ENCODE measurements at regions not wholly inside any gene's neighbourhood (a gene's known extent, or its start where the extent isn't known, plus 50 kb on each side); places are given as distances from the start of the nearest gene placed in this dataset.

DNA sequence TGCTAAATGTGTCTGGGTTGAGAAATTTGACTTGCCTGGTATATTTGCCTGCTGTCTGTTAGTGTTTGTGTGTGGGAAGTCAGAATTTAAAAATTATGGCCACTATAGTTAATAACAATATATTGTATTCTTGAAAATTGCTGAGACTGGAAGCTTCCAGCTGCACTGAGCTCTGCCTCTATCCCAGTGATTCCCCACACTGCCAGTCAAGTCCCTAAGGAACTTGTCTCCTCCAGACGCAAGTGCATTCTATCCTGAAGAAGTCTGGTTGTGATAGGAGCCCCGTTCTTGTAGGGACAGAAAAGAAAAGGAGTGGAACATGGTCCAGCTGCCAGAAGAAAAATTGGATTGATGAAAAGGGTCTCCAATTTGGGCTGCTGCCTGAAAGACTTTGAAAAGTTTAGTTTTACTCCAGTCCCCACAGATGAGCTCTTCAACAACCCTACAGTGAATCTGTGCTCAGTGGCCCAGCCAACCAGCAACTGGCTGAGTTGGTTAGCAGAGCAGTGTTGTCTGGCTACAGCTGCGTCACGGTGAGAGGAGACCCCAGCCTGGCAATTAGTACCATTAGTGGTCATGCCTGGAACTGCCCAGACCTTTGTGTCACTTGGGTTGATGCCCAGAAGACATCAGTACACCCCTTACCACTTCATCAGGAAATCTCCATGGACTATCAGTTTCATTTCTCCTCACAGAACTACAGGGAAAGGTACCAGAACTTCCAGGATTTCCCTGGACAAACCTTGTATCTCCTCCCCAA is 183.1 kb upstream of the MCHR2 start:
- DNase-seq, result no peak

GRCh38 chr6:100176311-100176950 is 182.4 kb upstream of the MCHR2 start:
- DNase-seq, result peak in 1 of 5 experiments; percentile 83

DNA sequence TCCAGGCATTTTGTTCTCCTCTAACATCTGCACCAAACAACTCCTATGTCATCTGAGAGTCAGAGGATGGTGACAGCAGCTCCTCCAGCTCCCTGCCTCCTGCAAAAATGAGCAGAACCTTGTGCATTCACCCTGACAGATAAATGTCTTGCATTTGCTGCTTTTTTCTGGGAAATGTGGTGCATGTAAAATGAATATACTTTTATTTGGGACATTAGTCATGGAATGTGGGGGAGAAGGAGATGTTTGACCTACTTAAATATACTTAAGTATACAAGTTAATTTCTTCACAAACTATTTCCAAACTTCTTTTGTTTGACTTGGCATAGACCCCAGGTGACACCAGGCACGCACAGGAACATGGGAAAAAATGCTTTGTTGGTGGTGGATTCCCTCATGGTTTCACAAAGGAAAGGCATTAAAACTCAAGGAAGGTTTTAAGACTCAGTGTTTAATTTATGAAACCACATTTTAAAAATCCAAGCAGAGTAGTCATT is 181.8 kb upstream of the MCHR2 start:
- no peak for DNase-seq

GRCh38 chr6:100173211-100173610 is 179.2 kb upstream of the MCHR2 start:
- DNase-seq, result no peak

DNA sequence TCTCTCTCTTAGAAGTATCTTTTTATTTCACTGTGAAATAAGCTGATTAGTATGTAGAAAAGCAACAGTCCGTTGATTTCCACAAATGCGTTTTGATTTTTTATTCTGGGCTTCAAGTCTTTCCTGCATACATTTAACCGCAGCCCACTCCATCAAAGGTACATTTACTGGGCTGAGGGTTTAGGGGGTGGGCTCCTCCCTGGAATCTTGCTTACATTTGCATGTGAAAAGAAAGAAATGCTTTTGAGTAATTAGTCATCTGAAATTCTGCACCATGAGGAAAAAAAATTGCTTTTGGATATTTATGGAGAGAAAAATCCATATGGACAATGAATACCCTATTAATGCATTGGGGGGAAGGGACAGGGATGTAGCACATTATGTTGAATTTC is 178.3 kb upstream of the MCHR2 start:
- no peak for DNase-seq

DNA sequence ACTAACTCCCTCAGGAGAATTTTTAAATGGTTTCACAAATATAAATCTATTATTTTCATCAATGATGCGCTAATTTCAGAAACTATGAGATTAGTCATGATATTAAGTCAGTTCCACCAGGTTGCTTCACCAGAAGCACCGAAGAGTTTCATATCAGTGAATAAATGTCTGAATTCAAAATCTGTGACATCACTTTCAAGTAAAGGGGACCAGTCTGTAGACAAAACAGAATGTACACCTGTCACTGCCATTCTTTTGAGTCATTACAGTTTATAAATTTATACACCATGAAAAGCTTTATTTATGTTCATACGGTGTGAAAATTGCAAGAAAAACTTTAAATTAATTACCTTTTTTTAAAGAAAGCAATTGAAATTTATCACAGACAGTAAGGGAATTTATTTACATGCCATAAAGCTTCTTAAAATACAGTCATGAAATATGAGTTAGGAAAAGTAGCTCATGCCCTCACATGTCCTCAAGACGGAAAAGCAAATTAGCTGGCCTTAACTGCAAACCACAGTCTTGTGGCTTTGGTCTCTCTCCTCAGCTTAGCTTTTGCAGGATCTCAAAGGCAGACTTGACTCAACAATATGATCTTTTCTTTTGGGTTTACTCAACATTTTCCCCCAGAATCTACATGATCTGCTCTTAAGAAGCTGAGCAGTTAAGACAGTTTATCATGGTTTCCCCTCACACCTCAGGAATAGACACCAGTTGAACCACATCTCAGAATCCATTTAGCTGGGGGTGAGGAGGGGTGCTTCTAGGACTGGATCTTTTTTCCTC is 177.7 kb upstream of the MCHR2 start:
- DNase-seq, result peak in 1 of 5 experiments; percentile 97

- DNase-seq, result no peak
Measured at GRCh38 chr6:100168148-100168547, 174.1 kb upstream of the MCHR2 start.

- DNase-seq, result no peak
Measured at GRCh38 chr6:100167585-100167984, 173.6 kb upstream of the MCHR2 start.

- no peak for DNase-seq
Measured at GRCh38 chr6:100166956-100167355, 172.9 kb upstream of the MCHR2 start.

- no peak for DNase-seq
Measured at GRCh38 chr6:100165442-100165841, 171.4 kb upstream of the MCHR2 start.

GRCh38 chr6:100163035-100163434 is 169.0 kb upstream of the MCHR2 start:
- DNase-seq, result no peak

DNA sequence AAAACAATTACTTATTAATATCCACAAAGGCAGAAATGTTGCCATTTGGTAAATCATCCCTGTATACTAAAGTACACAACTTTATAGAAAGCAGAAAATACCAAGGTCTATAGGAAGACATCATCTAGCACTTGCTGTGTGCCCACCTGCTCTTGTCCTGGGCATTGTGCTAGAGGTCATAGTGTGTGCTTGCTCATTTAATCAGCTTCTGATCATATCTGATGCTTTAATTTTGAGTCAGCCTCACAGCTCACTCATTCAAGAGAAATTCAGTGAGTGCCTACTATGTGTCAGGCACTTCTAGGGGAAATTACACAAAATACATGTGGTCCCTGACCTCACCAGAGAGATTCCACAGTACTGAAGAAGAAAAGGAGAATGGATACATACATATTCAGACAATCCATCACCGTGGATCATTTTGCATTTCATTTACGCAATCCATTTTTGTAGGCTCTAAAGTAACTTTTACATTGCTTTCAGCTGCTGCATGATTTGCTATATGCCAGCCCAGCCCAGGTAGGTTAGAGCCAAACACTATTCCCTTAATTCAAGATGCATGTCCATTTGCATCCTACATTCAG is 167.9 kb upstream of the MCHR2 start:
- DNase-seq, result peak in 1 of 5 experiments; percentile 75

GRCh38 chr6:100160930-100161329 is 166.9 kb upstream of the MCHR2 start:
- DNase-seq, result no peak

- no peak for DNase-seq
Measured at GRCh38 chr6:100155141-100155540, 161.1 kb upstream of the MCHR2 start.

DNA sequence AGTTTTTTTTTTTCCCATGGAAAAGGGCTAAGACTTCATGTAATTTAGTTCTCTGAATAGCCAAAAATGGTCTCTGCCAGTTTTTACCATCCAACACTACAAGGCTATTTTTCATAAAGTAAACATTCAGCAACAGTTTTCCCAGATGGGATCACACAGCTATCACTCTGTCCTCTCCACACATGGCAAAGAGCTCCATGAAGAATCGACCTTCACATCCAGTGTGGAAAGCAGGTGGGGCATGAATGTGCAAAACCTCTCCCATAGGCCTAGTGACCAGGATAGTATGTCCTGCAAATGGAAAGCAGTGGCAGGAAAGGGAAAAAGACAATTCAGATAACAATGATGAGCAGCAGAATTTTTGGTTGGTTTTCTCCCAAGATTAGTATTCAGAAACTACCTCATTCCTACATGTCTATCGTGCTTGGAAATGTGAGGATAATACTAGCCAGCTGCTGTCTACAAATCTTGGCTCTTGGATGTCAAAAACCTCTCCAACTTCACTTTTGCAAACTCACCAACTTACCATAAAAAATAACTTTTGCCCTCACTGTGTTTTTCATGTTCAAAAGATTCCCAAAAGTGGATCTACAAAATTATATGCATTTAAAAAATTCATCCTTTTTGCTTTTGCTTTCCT is 159.7 kb upstream of the MCHR2 start:
- no peak for DNase-seq

DNA sequence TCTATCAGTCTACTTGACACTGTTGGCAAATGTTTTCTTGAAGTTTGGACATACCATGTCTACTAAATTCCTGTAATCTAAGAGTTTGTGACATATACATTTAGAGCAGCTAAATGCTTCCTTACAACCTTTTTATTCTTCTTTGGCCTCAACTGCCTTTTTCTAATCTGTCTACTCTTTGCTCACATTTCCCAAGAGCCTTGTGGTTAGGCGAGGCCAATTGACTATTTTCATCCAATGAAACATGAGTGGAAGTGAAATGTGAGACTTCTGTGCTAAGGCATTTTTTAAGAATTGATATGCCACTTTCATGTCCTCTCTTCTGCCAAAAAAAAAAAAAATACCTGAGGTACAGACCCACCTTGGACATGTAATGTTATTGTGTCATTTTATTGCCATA is 158.2 kb upstream of the MCHR2 start:
- DNase-seq, result no peak

DNA sequence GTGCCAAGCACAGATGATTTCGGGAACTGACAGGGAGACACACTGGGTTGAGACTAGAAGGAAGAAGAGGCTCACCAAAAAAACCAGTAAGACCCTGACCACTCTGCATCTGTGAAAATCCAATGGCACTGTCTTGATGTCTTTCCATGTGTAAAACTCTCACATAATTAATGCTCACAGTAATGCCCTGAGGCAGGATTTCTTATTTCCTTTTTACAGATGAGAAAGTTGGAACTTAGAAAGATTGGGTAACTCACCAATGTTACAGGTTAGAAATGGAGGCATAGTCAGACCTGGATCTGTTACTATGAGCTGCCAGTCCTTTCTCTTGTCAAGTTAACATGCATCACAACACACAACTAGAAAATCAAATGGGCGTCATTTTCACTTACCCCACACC is 151.0 kb upstream of the MCHR2 start:
- DNase-seq, result no peak

DNA sequence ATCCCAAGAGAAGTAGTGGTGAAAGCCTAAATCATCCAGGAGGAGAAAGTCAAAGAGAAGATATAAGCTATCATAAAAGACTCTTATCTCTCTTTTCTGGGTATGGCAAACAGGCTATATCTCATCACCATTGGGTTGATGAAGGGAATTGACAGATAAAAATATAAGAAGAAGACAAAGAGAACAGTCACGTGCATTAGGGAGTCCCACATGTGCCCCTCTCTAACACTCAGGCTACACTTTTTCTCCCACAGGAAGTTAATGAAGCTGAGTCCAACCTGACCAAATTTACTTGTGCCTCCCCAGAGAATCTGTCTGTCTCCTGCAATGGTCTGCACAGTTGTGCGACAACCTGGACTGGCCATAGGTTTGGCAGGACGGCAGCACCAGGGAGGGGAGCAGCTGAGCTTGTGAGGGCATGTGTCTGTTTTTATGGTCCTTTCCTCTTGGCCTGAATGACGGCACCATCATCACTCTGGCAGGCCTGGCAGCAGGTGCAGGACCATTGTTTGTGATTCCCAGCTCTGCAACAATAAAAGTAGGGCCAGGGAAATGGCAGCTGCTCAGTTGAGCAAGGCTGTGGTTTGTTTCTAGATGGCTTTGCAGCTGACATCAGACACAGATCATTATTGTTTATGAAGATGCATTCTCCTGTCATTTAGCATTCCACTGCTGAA is 144.5 kb upstream of the MCHR2 start:
- DNase-seq, result no peak

DNA sequence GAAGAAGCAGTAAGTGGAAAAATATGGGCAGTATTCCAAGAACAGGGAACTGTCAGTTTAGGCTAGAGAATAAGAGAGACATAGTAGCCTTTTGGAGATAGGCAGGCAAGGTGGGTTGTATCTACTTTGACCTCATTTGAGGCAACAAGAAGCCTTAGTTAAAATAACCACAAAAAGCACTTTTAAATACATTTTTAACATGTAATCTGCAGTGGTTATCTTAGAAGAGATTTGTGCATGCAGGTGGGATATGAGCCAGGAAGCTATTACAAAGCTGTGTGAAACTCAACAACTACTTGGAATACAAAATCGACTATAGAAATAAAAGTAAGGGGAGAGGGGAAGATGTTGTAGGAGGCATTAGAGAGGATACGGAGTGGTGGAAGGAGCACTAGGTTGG is 143.7 kb upstream of the MCHR2 start:
- DNase-seq, result peak in 1 of 5 experiments; percentile 34

DNA sequence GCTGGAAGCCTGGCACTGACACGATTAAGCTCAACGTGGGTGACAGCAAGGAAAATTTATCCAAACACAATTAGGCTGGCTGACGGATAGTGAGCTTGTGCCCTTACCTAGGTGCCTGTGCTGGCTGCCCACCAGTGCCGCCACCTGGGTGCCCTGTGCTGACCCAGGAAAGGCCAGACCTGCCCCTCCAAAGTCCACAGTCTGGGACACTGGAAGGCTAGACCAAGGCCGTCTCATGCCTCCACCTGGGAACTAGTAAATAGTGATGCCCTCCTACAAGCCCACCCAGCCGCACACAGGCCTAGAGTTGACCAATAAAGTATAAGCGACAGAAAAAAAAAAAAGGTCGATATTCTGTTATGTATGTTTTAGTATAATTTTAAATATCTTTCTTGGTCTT is 142.6 kb upstream of the MCHR2 start:
- DNase-seq, result no peak

GRCh38 chr6:100135977-100136376 is 142.0 kb upstream of the MCHR2 start:
- no peak for DNase-seq

DNA sequence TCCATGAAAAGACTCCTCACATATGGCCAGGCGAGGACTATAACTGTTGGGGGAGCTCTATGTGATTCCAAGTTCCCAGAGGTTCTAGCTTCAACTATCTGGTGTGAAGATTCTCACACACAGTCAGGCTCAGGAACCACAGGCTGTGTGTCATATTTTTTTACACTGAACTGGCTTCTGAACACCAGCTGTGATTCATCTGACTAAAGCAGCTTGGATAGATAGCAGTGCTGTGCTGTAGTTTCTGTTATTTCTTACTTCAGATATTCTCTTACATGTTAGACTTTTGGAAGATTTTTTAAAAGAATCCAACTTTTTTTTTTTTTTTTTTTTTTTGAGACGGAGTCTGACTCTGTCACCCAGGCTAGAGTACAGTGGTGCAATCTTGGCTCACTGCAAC is 140.7 kb upstream of the MCHR2 start:
- peak in 1 of 5 experiments; percentile 81 for DNase-seq

Data from T-helper 2 cell (primary cell).